ENCODE measurements at regions not wholly inside any gene's neighbourhood (a gene's known extent, or its start where the extent isn't known, plus 50 kb on each side); places are given as distances from the start of the nearest gene placed in this dataset.

- no peaks in the 10 kb centered on the region for H3K4me1 ChIP-seq (ENCODE audit: low read depth)
- H3K4me3 ChIP-seq: no peak overlapping the region
- TF ChIP-seq CTCF (IDR thresholded peaks at IDR 0.05; ENCODE audit: low read depth, low read length): no peak
- no peaks in the 10 kb centered on the region for H3K9me3 ChIP-seq (ENCODE audit: low read depth)
- no peak overlapping the region for H3K27ac ChIP-seq
- H3K27me3 ChIP-seq: no peaks in the 10 kb centered on the region
- DNase-seq (ENCODE audit: low read depth in 1 of 2, low spot score in 1 of 2): no peak
- H3K36me3 ChIP-seq: no peaks in the 10 kb centered on the region
These were observed 641.2 kb downstream of the DOK5 start for GRCh38 chr20:55116598-55116997.

GRCh38 chr20:55103188-55103587, 627.8 kb downstream of the DOK5 start:
- Histone ChIP-seq H3K4me1 (ENCODE audit: low read depth) (no peaks in the 10 kb centered on the region), H3K27me3 (no peaks in the 10 kb centered on the region), H3K36me3 (no peaks in the 10 kb centered on the region), H3K9me3 (ENCODE audit: low read depth) (no peaks in the 10 kb centered on the region), H3K27ac (no peak overlapping the region), H3K4me3 (no peak overlapping the region)
- no peak for TF ChIP-seq CTCF (IDR thresholded peaks at IDR 0.05; ENCODE audit: low read depth, low read length)
- no peak for DNase-seq (ENCODE audit: low read depth in 1 of 2, low spot score in 1 of 2)

GRCh38 chr20:55099251-55099650, 623.9 kb downstream of the DOK5 start:
- Histone ChIP-seq H3K4me3 (no peak overlapping the region), H3K36me3 (no peaks in the 10 kb centered on the region), H3K27ac (no peak overlapping the region), H3K9me3 (ENCODE audit: low read depth) (no peaks in the 10 kb centered on the region), H3K4me1 (ENCODE audit: low read depth) (peaks cover 15% of the 10 kb centered on the region), H3K27me3 (no peaks in the 10 kb centered on the region)
- no peak for TF ChIP-seq CTCF (IDR thresholded peaks at IDR 0.05; ENCODE audit: low read depth, low read length)
- DNase-seq (ENCODE audit: low read depth in 1 of 2, low spot score in 1 of 2): no peak

- no peak for TF ChIP-seq CTCF (IDR thresholded peaks at IDR 0.05; ENCODE audit: low read depth, low read length)
- H3K27me3 ChIP-seq: no peaks in the 10 kb centered on the region
- H3K36me3 ChIP-seq: no peaks in the 10 kb centered on the region
- H3K27ac ChIP-seq: no peak overlapping the region
- no peak overlapping the region for H3K4me3 ChIP-seq
- H3K4me1 ChIP-seq (ENCODE audit: low read depth): peaks cover 15% of the 10 kb centered on the region
- DNase-seq (ENCODE audit: low read depth in 1 of 2, low spot score in 1 of 2): no peak
- H3K9me3 ChIP-seq (ENCODE audit: low read depth): no peaks in the 10 kb centered on the region
These were observed 622.2 kb downstream of the DOK5 start for GRCh38 chr20:55097621-55098020.

- H3K36me3 ChIP-seq: no peaks in the 10 kb centered on the region
- H3K27ac ChIP-seq: peak overlapping the region; percentile 12
- no peaks in the 10 kb centered on the region for H3K9me3 ChIP-seq (ENCODE audit: low read depth)
- no peaks in the 10 kb centered on the region for H3K27me3 ChIP-seq
- peaks cover 15% of the 10 kb centered on the region for H3K4me1 ChIP-seq (ENCODE audit: low read depth)
- TF ChIP-seq CTCF (IDR thresholded peaks at IDR 0.05; ENCODE audit: low read depth, low read length): no peak
- DNase-seq (ENCODE audit: low read depth in 1 of 2, low spot score in 1 of 2): peak in 1 of 2 donors; percentile 76
- no peak overlapping the region for H3K4me3 ChIP-seq
These were observed 620.5 kb downstream of the DOK5 start for GRCh38 chr20:55095745-55096400.
